ENCODE measurements at regions not wholly inside any gene's neighbourhood (a gene's known extent, or its start where the extent isn't known, plus 50 kb on each side); places are given as distances from the start of the nearest gene placed in this dataset.

GRCh38 chr22:48554893-48555572, 1272.6 kb downstream of the BRD1 start:
- TF ChIP-seq EZH2 (IDR thresholded peaks at IDR 0.05; ENCODE audit: insufficient read depth, poor library complexity, severe bottlenecking), result no peak
- TF ChIP-seq EZH2phosphoT487 (IDR thresholded peaks at IDR 0.05; ENCODE audit: insufficient read depth, low read depth), result no peak
